C4-2B (cell line): ENCODE measurements at regions not wholly inside any gene's neighbourhood (a gene's known extent, or its start where the extent isn't known, plus 50 kb on each side); places are given as distances from the start of the nearest gene placed in this dataset.

ENCODE experiments used
- CTCF ChIP-seq: fragments of 450-650 bp; conservative IDR thresholded peaks from 2 replicates; pipeline ENCODE4 v1.5.1; 2017; ENCODE audit warnings: mild to moderate bottlenecking
- ZFX ChIP-seq: fragments of 450-650 bp; IDR thresholded peaks from 2 replicates; pipeline ENCODE4 v1.6.1; 2017

GRCh38 chr4:149009223-149009622 is 567.0 kb upstream of the NR3C2 start:
- TF ChIP-seq CTCF, result no peak
- TF ChIP-seq ZFX, result no peak
